SK-N-MC (cell line): ENCODE measurements at regions not wholly inside any gene's neighbourhood (a gene's known extent, or its start where the extent isn't known, plus 50 kb on each side); places are given as distances from the start of the nearest gene placed in this dataset.

Experiments used
- EZH2 ChIP-seq: fragments of 200-600 bp; sonication (generic); IDR thresholded peaks from one replicate; pipeline ENCODE4 v1.6.1; 2017; ENCODE audit warnings: antibody characterized with exemption
- FOXP2 ChIP-seq: optimal IDR thresholded peaks from 2 replicates; pipeline ENCODE3; 2011; ENCODE audit warnings: mild to moderate bottlenecking, moderate library complexity; ENCODE audit not compliant: insufficient read depth; ENCODE audit errors: extremely low read length, control extremely low read depth
- POLR2AphosphoS5 ChIP-seq: IDR thresholded peaks from 2 replicates; pipeline ENCODE4 v1.6.1; 2012; ENCODE audit warnings: mild to moderate bottlenecking, low read depth, low read length, borderline replicate concordance

DNA sequence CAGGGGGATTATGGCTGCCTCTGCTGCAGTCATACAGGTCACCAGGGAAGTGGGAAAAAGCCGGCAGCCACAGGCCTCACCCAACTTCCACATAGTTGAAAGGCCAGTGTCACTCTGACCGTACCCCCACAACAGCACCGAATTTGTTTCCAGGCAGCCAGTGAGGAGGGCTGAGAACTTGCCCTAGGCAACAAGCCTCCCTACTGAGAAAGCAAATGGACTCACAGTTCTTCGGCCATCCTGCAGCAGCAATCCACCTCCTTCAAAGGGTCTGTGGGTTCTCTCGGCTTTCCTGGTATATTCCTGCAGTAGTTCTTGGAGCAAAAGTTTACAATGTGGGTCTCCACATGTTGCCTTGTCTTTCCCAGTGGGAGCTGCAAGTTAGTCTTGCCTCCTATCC, 251.3 kb downstream of the ETNK1 start:
- TF ChIP-seq EZH2 (no peak), POLR2AphosphoS5 (no peak), FOXP2 (no peak)
